GM12878 (cell line): ENCODE measurements at regions not wholly inside any gene's neighbourhood (a gene's known extent, or its start where the extent isn't known, plus 50 kb on each side); places are given as distances from the start of the nearest gene placed in this dataset.

Experiments used
- ATAC-seq: fragments of 200-7000 bp; cut with Tn5 transposase; 3 replicates; pipeline ENCODE4 v1.9.1; 2020; ENCODE audit warnings: mild to moderate bottlenecking, moderate library complexity
- BruUV-seq: library from RNA; stranded (reverse); fragments of 400-500 nt; replicated peaks from 2 replicates; lab custom pipeline; 2021; lab: Mats Ljungman, UMichigan
- CTCF ChIA-PET: fragments of 300-600 bp; sonication (Branson Sonifier 250); formaldehyde crosslinking; extraction: SDS; loops from one replicate; lab custom pipeline; 2021; ENCODE audit warnings: inconsistent platforms; lab: Yijun Ruan, JAX
- POLR2A ChIA-PET: fragments of 350-600 bp; formaldehyde crosslinking; extraction: SDS; loops from one replicate; lab custom pipeline; 2021; ENCODE audit warnings: inconsistent platforms; lab: Charles Lee
- RAD21 ChIA-PET: fragments of 300-600 bp; sonication (Branson Sonifier 250); formaldehyde crosslinking; loops from one replicate; lab custom pipeline; 2023; ENCODE audit warnings: antibody characterized with exemption; ENCODE audit not compliant: unreplicated experiment; lab: Charles Lee
- SMC1A ChIA-PET: fragments of 300-600 bp; sonication (Branson Sonifier 250); formaldehyde crosslinking; loops from one replicate; lab custom pipeline; 2023; ENCODE audit not compliant: unreplicated experiment, uncharacterized antibody; lab: Charles Lee
- DNase-seq: peaks from one replicate; pipeline ENCODE4 v3.0.0-alpha.2; 2011; ENCODE audit warnings: low read depth, low spot score
- FAIRE-seq: peaks from 3 replicates; lab custom pipeline; 2011; peaks lifted over from hg19 to GRCh38; lab: Jason Lieb, UNC
- H2AFZ ChIP-seq: 2 replicates; pipeline ENCODE4 v1.6.0; 2011; ENCODE audit warnings: low read depth, low read length, control low read depth; ENCODE audit not compliant: control insufficient read depth
- H3K27ac ChIP-seq: 2 replicates; pipeline ENCODE4 v1.5.1; 2011; ENCODE audit warnings: control low read depth; ENCODE audit not compliant: control insufficient read depth, insufficient read depth
- H3K27me3 ChIP-seq, 2 experiments: replicated peaks in 1 of 2; 2 replicates each; pipeline versions ENCODE4 v1.6.0 to v1.6.1; 2011; ENCODE audit warnings: low read length in 1 of 2; ENCODE audit not compliant: control insufficient read depth in 2 of 2, insufficient read depth in 2 of 2
- H3K36me3 ChIP-seq, 2 experiments: 2 replicates each; pipeline ENCODE4 v1.5.1; 2011; ENCODE audit warnings: low read length in 1 of 2; ENCODE audit not compliant: control insufficient read depth in 2 of 2, insufficient read depth in 2 of 2
- H3K4me1 ChIP-seq: 2 replicates; pipeline ENCODE4 v1.6.1; 2011; ENCODE audit warnings: mild to moderate bottlenecking, low read length, moderate library complexity, mixed read lengths; ENCODE audit not compliant: control insufficient read depth, insufficient read depth
- H3K4me2 ChIP-seq: 2 replicates; pipeline ENCODE4 v1.6.0; 2011; ENCODE audit warnings: control low read depth; ENCODE audit not compliant: control insufficient read depth, insufficient read depth
- H3K4me3 ChIP-seq: fragments of 200-600 bp; sonication (generic); 2 replicates; pipeline ENCODE4 v1.5.1; 2016
- H3K79me2 ChIP-seq: 2 replicates; pipeline ENCODE4 v1.6.0; 2011; ENCODE audit warnings: low read length; ENCODE audit not compliant: control insufficient read depth, insufficient read depth
- H3K9ac ChIP-seq: 2 replicates; pipeline ENCODE4 v1.8.0; 2011; ENCODE audit warnings: low read length, control low read depth, mixed read lengths; ENCODE audit not compliant: control insufficient read depth, insufficient read depth
- H3K9me3 ChIP-seq: replicated peaks from 3 replicates; pipeline ENCODE4 v1.5.1; 2011; ENCODE audit warnings: mild to moderate bottlenecking, low read length; ENCODE audit not compliant: control insufficient read depth, insufficient read depth
- H4K20me1 ChIP-seq: 2 replicates; pipeline ENCODE4 v1.6.0; 2011; ENCODE audit not compliant: control insufficient read depth, insufficient read depth
- ATF2 ChIP-seq: IDR thresholded peaks from 2 replicates; pipeline ENCODE4 v1.6.1; 2012; ENCODE audit warnings: low read length, inconsistent platforms
- DPF2 ChIP-seq: fragments of 450-650 bp; IDR thresholded peaks from 2 replicates; pipeline ENCODE4 v1.6.1; 2017; ENCODE audit warnings: mild to moderate bottlenecking
- EED ChIP-seq: sonication (generic); IDR thresholded peaks from 2 replicates; pipeline ENCODE4 v1.6.1; 2016; ENCODE audit warnings: antibody characterized with exemption, low read depth
- ETV6 ChIP-seq, 2 experiments: fragments of 450-650 bp in 1 of 2; IDR thresholded peaks in 1 of 2; conservative IDR thresholded peaks in 1 of 2; 2 replicates each; pipeline ENCODE4 v1.6.1; 2014; ENCODE audit warnings: antibody characterized with exemption in 1 of 2, borderline replicate concordance in 1 of 2, low read depth in 1 of 2, mild to moderate bottlenecking in 1 of 2, moderate library complexity in 1 of 2
- HDAC6 ChIP-seq: fragments of 200-600 bp; sonication (generic); IDR thresholded peaks from one replicate; pipeline ENCODE4 v1.8.0; 2017; ENCODE audit warnings: antibody characterized with exemption; ENCODE audit not compliant: unreplicated experiment
- JUND ChIP-seq: IDR thresholded peaks from 2 replicates; pipeline ENCODE4 v1.6.1; 2012; ENCODE audit warnings: low read depth, mild to moderate bottlenecking, low read length, improper control_type of control experiment, moderate library complexity
- MEF2A ChIP-seq: IDR thresholded peaks from 2 replicates; pipeline ENCODE4 v1.6.1; 2011; ENCODE audit warnings: low read depth, mild to moderate bottlenecking, low read length, moderate library complexity; ENCODE audit not compliant: insufficient read depth
- MYB ChIP-seq: fragments of 150-350 bp; IDR thresholded peaks from 2 replicates; pipeline ENCODE4 v1.6.1; 2014; ENCODE audit warnings: mild to moderate bottlenecking, low read depth, low read length, borderline replicate concordance
- NFIC ChIP-seq: IDR thresholded peaks from 2 replicates; pipeline ENCODE4 v1.6.1; 2012; ENCODE audit warnings: low read depth, mild to moderate bottlenecking, inconsistent platforms, low read length, moderate library complexity
- NFXL1 ChIP-seq: fragments of 450-650 bp; IDR thresholded peaks from 2 replicates; pipeline ENCODE4 v1.6.1; 2017; ENCODE audit warnings: antibody characterized with exemption, mild to moderate bottlenecking, borderline replicate concordance
- NFYA ChIP-seq: IDR thresholded peaks from 2 replicates; pipeline ENCODE4 v1.6.1; 2011; ENCODE audit warnings: low read depth, mild to moderate bottlenecking, low read length, improper control_type of control experiment, borderline replicate concordance
- PRDM15 ChIP-seq: fragments of 450-650 bp; formaldehyde crosslinking; IDR thresholded peaks from 2 replicates; pipeline ENCODE4 v1.4.0; 2020; ENCODE audit warnings: mild to moderate bottlenecking, moderate library complexity
- SIN3A ChIP-seq: IDR thresholded peaks from 2 replicates; pipeline ENCODE4 v1.6.1; 2012; ENCODE audit warnings: low read depth, low read length, improper control_type of control experiment
- SMAD5 ChIP-seq: IDR thresholded peaks from 2 replicates; pipeline ENCODE4 v1.6.1; 2016; ENCODE audit warnings: antibody characterized with exemption, low read depth
- SPI1 ChIP-seq: IDR thresholded peaks from 2 replicates; pipeline ENCODE4 v1.6.1; 2011; ENCODE audit warnings: low read depth, mild to moderate bottlenecking, low read length, moderate library complexity, borderline replicate concordance; ENCODE audit not compliant: insufficient read depth
- YY1 ChIP-seq: IDR thresholded peaks from 2 replicates; pipeline ENCODE4 v1.6.1; 2011; ENCODE audit warnings: low read depth, mild to moderate bottlenecking, low read length
- WGBS: methylation state at CpG from one replicate; pipeline ENCODE4 v1.1.6; 2016; ENCODE audit warnings: low lambda C conversion rate; ENCODE audit not compliant: insufficient replicate concordance, insufficient coverage; ENCODE audit errors: missing lambda C conversion rate; 5-methylcytosine and 5-hydroxymethylcytosine counted together
- in situ Hi-C: fragments of 300-500 bp; cut with MboI; formaldehyde crosslinking; loops from 9 replicates; pipeline ENCODE4 v1.14.3; 2018; ENCODE audit warnings: mixed read lengths
- intact Hi-C: fragments of 100-400 bp; cut with micrococcal nuclease; formaldehyde crosslinking; loops from one replicate; pipeline ENCODE4 v1.14.2; 2022; ENCODE audit not compliant: unreplicated experiment

- TF ChIP-seq YY1: no peak
- TF ChIP-seq MEF2A: no peak
- TF ChIP-seq SMAD5: no peak
- no peak for TF ChIP-seq MYB
- no peak for TF ChIP-seq EED
- TF ChIP-seq, all 136 proteins: peak for 0
Observed at GRCh38 chr16:55130456-55130855, 193.5 kb upstream of the IRX6 start (continued).

GRCh38 chr16:55130911-55131310 is 193.1 kb upstream of the IRX6 start:
- Histone ChIP-seq H2AFZ (no peak overlapping the region), H3K36me3 (no peaks in the 10 kb centered on the region), H3K4me3 (no peak overlapping the region), H3K79me2 (no peaks in the 10 kb centered on the region), H3K9ac (no peak overlapping the region), H3K9me3 (no peaks in the 10 kb centered on the region), H3K4me2 (no peak overlapping the region), H3K27ac (no peak overlapping the region), H4K20me1 (no peaks in the 10 kb centered on the region), H3K27me3 (no peaks in the 10 kb centered on the region), H3K4me1 (no peaks in the 10 kb centered on the region)
- ChIA-PET SMC1A (no interaction called here), RAD21 (no interaction called here), POLR2A (no interaction called here), CTCF (no interaction called here)
- WGBS: 27% methylated on average over 2 of the region's 2 CpGs
- in situ Hi-C loops: no loop called here
- ATAC-seq (no peak), DNase-seq (no peak), FAIRE-seq (no peak)
- intact Hi-C loops: no loop called here
- no TSS peak for BruUV-seq
- TF ChIP-seq NFXL1: no peak
- TF ChIP-seq PRDM15 (CRISPR knock-in tag): no peak
- no peak for TF ChIP-seq MEF2A
- no peak for TF ChIP-seq ETV6 (conservative IDR thresholded peaks at IDR 0.05 in 1 of 2, IDR thresholded peaks at IDR 0.05 in 1 of 2; ENCODE audit: borderline replicate concordance in 1 of 2, low read depth in 1 of 2)
- TF ChIP-seq NFIC: no peak
- no peak for TF ChIP-seq ATF2
- TF ChIP-seq HDAC6: no peak
- no peak for TF ChIP-seq SIN3A
- no peak for TF ChIP-seq JUND
- TF ChIP-seq DPF2: no peak
- no peak for TF ChIP-seq NFYA
- TF ChIP-seq SPI1: no peak
